HG03039 (cell line): ENCODE measurements at regions not wholly inside any gene's neighbourhood (a gene's known extent, or its start where the extent isn't known, plus 50 kb on each side); places are given as distances from the start of the nearest gene placed in this dataset.
"Not testable (repeated sequence)": the region's sequence is repeated elsewhere in the genome, so short reads cannot be mapped to it uniquely, and the experiment has no call there.

Experiments
- ATAC-seq: cut with Tn5 transposase; IDR thresholded peaks from one replicate; pipeline ENCODE4 v1.9.1; 2021; ENCODE audit warnings: mild to moderate bottlenecking, moderate library complexity; ENCODE audit not compliant: unreplicated experiment

- no peak for ATAC-seq
These were observed 163.7 kb upstream of the KIF2A start for GRCh38 chr5:62142351-62142750.

DNA sequence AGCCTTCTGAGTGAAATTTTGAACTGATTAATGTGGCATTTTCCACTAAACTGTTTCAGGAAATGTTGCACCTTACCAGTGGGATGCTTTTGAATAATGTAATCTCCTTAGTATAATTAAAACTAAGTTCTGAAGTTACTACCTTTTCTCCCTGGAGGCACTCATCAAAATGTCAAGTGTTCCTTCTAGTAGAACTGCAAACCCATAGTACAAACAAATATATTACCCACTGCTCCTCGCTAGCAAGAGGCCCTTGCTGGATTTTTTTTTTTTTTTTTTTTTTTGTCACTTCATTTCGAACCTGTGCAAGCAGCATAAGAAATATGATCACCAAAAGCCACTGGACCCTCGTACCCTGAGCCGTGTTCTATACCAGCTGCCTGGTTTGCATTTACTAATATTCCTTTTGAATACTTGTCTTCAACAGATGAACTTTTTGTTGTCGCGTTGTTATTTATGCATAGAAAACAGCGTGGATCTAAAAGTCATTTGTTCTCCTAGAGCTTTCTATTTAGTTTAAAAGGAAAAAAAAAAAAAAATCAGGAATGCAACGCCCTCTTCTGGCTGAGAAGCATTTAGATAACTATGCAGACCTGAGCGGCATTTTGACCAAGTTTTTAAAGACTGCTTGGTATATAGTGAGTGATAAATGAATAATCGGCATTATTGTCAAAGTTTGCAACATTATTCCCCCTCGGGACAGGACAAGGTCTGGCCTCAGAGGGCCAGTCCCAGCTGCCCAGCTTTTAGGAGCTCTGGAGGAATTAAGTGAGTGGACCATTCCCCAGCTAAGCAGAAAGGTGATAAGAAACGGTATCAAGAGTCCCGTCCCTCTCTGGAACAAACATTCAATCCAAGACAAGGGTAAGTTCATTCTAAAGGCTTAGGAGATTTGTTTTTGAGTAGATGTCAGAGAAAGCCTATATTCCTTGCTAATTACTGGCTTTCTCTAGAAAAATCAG is 162.5 kb upstream of the KIF2A start:
- ATAC-seq: no peak

GRCh38 chr5:62144401-62145022 is 161.5 kb upstream of the KIF2A start:
- ATAC-seq: no peak

- ATAC-seq: no peak
These were observed 156.1 kb upstream of the KIF2A start for GRCh38 chr5:62149879-62150278.

DNA sequence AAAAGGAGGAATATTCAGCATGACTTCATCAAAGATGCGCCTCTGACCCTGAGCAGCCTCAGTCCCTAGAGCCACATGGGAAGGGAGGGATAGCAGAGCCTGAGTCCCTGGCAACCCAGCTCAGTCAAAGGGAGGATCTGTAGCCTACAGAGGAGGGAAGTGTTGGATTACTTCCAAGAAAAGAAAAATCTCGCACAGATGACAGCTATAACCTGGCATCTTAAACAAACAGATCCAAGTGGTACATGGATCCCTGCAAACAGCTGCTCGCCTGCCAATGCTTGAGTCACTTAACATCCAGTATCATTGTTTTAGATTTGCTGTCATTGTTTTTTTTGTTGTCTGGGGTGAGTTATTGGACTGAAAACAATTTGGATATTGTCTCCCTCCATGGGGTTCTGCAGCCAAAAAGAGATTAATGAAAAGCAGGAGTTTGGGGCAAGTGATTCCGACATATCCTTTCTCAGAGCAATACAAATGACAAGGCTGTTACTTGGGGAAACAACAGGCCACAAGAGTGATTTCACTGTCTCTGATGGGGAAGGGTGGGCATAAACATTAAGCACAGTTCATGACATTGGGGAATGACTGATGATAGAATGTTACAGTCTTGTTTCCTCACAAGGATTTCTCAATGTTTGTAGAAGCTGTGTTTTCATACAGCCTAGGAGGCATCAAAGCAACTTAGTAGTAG is 153.5 kb upstream of the KIF2A start:
- ATAC-seq: no peak

GRCh38 chr5:62154758-62155157 is 151.2 kb upstream of the KIF2A start:
- no peak for ATAC-seq

- no peak for ATAC-seq
These were observed 150.0 kb upstream of the KIF2A start for GRCh38 chr5:62155988-62156387.

DNA sequence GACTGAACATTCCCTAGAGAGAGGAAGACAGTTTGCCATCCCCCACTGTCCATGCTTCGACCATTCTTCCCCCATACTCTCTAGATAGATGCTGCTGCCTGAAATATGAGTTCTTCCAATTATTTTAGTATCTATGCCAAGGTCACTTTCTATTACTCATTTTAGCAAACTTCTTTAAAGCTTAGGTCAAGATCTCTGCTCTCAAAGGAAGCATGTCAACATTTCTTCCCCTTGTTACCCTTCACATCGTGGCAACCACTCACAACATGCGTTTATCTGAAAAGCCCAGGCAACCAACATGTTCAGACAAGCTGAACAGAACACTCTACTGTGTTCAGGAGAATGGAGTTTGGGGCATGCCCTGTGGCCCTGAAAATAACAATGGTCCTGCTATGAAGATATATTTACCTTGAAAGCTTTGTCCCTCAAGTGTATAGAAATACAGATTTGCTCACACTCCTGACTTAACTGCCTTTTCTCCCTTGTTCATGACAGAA is 138.4 kb upstream of the KIF2A start:
- no peak for ATAC-seq

DNA sequence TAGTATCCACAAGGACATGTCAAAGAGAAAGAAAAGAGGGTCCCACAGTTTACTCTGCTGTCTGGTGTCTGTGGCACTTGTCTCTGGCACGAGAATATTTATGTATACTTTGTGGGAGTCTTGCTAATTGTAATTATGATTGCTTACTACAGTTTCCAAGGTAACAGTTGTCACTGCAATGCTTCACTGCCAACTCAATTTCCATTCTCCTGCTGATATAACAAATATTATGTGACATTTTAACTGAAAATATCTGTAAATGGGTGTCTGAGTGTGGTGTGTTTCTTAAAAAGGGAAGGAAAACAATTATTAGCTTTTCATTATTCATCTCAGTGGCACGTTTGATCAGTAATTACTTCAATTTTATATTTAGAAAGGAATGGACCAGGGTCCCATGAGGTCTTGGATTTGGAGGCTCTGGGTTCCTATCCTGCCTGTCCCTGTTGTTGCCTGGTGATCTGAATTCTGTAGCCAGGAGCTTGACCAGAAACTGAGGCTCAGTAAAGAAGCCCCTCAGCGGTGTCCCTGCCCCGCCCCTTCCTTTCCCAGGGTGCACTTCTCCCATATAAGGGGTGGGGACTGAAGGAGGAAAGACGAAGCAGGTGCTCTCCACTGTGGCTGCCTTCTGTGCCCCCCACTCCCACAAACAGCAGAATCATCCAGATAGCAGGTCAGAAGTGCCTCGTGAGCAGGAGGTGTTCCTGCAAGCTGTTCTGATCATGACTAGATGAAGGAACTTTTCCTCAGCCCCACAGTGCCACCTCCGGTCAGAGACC is 137.3 kb upstream of the KIF2A start:
- no peak for ATAC-seq

GRCh38 chr5:62178258-62178657 is 127.7 kb upstream of the KIF2A start:
- no peak for ATAC-seq

- no peak for ATAC-seq
These were observed 123.2 kb upstream of the KIF2A start for GRCh38 chr5:62182802-62183201.

DNA sequence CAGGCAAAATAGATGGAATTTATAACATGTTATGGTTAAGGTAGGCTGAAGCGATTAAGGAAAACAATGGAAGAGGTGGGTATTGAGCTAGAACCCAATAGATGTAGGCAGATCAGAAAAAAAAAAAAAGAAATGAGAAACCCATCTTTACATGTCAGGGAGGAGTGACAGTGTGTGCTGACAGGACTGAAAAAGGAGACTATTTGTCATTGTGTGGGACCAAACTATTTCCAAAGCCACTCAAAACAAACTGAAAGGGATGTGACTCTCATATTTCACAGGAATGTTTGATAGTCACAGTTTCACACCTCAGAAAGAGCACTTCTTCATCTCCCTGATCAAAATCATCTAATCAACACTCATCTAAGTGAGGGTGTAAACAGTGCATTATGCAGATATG is 122.3 kb upstream of the KIF2A start:
- no peak for ATAC-seq

DNA sequence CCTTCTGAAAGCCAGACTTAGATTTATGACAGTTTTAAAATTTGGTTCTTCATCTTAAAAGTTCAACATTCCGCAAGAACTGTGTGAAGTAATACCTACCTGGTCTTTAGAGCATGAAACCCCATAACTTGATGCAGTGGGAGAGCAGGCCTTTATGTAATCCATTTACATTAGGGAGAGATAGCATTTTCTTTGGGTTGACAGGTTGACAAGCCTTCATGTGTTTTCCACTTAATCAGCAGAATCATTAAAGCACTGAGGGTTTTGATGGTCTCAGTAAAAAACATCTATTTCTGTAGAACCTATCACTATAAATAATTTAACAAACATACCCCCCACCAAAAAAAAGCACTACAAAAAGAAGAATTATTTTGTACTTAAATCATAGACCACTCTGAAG is 121.6 kb upstream of the KIF2A start:
- no peak for ATAC-seq

DNA sequence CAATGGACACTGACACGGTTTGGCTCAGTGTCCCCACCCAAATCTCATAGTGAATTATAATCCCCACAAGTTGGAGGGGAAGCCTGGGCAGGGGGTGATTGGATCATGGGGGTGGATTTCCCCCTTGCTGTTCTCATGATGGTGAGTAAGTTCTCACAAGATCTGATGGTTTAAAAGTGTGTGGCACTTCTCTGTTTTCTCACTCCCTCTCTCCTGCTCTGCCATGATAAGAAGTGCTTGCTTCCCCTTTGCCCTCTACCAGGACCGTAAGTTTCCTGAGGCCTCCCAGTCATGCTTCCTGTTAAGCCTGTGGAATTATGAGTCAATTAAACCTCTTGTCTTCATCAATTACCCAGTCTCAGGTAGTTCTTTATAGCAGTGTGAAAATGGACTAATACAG is 115.8 kb upstream of the KIF2A start:
- no peak for ATAC-seq

DNA sequence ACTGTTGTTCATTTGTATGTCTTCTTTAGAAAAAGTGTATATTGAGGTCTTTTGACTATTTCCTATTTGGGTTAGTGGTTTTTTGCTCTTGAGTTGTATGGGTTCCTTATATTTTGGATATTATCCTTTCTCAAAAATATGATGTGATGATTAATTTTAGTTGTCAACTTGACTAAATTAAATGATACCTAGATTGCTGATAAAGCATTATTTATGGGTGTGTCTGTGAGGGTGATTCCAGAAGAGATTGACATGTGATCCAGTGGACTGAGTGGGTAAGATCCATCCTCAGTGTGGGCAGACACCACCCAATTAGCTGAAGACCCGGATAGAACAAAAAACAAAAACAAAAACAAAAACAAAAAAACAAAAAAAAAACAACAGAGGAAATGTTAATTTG is 115.1 kb upstream of the KIF2A start:
- ATAC-seq: no peak

DNA sequence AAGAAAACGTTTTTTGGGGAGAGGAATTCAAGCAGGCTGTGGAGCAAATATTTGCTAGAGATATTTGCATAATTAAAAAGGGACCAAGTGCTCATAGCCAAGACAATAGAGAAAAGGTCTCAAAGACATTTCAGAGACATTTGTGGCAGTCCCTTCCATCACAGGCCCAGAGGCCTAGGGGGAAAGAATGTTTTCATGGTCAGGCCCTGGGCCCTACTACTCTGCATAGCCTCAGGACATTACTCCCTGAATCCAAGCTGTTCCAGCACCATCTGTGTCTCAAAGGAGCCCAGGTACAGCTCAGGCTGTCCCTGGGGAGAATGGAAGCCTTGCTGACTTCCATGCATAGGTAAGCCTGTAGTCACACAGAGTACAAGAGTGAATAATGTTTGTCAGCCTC is 113.0 kb upstream of the KIF2A start:
- ATAC-seq: no peak

DNA sequence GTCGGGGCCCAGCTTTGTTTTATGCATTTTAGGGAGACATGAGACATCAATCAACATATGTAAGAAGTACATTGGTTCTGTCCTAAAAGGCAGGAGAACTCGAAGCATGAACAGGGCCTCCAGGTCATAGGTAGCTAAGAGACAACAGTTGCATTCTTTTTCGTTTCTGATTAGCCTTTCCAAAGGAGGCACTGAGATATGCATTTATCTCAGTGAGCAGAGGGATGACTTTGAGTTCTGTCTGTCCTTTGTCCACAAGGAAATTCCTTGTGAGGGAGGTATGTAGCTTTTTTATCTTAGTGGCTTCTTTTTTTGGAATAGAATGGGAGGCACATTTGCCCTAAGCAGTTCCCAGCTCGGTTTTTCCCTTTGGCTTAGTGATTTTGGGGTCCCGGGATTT is 109.5 kb upstream of the KIF2A start:
- not testable (repeated sequence) for ATAC-seq

- no peak for ATAC-seq
These were observed 108.3 kb upstream of the KIF2A start for GRCh38 chr5:62197697-62198096.

GRCh38 chr5:62198421-62198820 is 107.6 kb upstream of the KIF2A start:
- ATAC-seq: no peak

DNA sequence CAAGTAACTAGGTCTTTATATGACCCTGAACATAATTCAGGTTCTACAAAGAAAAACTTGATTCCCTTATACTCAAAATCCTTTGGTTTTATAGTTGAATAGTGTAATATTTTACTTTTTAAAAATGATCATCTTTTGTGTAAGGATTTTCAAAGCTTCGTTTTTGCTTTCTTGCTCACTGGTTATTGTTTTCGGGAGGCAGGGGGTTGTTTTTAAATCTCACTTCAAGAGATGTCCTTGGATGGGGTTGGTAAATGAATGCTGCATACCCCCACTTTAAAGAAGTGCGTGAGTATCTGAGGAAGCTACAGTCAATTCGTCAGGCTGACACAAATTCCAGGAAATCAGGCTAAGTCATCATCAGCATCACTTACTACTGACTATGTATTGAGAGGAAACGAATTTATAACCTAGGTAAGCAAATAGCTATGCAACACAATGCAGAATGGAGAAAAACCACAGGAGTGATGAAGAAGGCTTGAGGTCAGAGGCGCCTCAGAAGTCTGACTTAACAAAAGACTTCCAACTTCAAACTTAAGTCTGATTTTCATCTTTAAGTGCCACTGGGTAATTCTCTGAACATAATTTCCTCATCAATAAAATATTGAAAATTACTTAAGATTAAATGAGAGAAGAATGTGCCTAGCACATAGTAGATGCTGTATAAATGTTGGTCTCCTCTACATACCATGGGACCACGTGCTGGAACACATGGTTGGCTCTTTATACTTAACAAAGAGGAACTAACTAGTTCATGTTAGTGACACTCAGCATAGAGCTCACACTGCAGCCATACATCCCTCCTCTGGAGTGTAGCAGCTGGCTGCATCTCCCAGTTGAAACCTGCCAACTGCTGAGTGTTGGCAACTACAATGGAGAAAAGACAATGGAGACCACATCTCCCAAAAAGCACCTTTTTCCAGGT is 106.0 kb upstream of the KIF2A start:
- no peak for ATAC-seq
